Caco-2 (cell line): ENCODE measurements at regions not wholly inside any gene's neighbourhood (a gene's known extent, or its start where the extent isn't known, plus 50 kb on each side); places are given as distances from the start of the nearest gene placed in this dataset.

Experiments used
- BruUV-seq: library from RNA; stranded (reverse); fragments of 400-500 nt; replicated peaks from 2 replicates; lab custom pipeline; 2021; lab: Mats Ljungman, UMichigan
- CTCF ChIA-PET: fragments of 300-600 bp; sonication (Branson Sonifier 250); formaldehyde crosslinking; loops from one replicate; lab custom pipeline; 2022; ENCODE audit warnings: antibody characterized with exemption; lab: Charles Lee
- POLR2A ChIA-PET: fragments of 300-600 bp; sonication (Branson Sonifier 250); formaldehyde crosslinking; loops from one replicate; lab custom pipeline; 2022; ENCODE audit warnings: antibody characterized with exemption; lab: Charles Lee
- DNase-seq, 2 experiments: peaks; one replicate each; pipeline versions ENCODE4 v3.0.0 to v3.0.0-alpha.2; 2020 to 2022
- H3K27me3 ChIP-seq: replicated peaks from 2 replicates; pipeline ENCODE4 v1.6.0; 2011; ENCODE audit warnings: low read length; ENCODE audit not compliant: control insufficient read depth, insufficient read depth
- H3K36me3 ChIP-seq: 2 replicates; pipeline ENCODE4 v1.5.1; 2011; ENCODE audit warnings: low read length; ENCODE audit not compliant: control insufficient read depth, insufficient read depth
- H3K4me1 ChIP-seq: fragments of 250-450 bp; sonication (Bioruptor Pico); 2 replicates; pipeline ENCODE4 v1.5.1; 2020; ENCODE audit warnings: mild to moderate bottlenecking
- H3K4me3 ChIP-seq: 2 replicates; pipeline ENCODE4 v1.5.1; 2011; ENCODE audit warnings: low read depth, mild to moderate bottlenecking, control low read depth, low read length
- H3K9me3 ChIP-seq: fragments of 250-450 bp; sonication (Bioruptor Pico); 2 replicates; pipeline ENCODE4 v1.5.1; 2020; ENCODE audit warnings: mild to moderate bottlenecking, moderate library complexity
- H3K27ac Mint-ChIP-seq: one replicate; pipeline ENCODE4 v1.8.0; 2022; ENCODE audit warnings: mixed read lengths; ENCODE audit not compliant: unreplicated experiment
- H3K27me3 Mint-ChIP-seq: one replicate; pipeline ENCODE4 v1.8.0; 2022; ENCODE audit warnings: mixed read lengths; ENCODE audit not compliant: insufficient read depth, unreplicated experiment
- H3K36me3 Mint-ChIP-seq: one replicate; pipeline ENCODE4 v1.8.0; 2022; ENCODE audit warnings: mild to moderate bottlenecking, mixed read lengths; ENCODE audit not compliant: insufficient read depth, unreplicated experiment
- H3K4me1 Mint-ChIP-seq: one replicate; pipeline ENCODE4 v1.8.0; 2022; ENCODE audit warnings: low read depth, mixed read lengths; ENCODE audit not compliant: unreplicated experiment
- H3K4me3 Mint-ChIP-seq: one replicate; pipeline ENCODE4 v1.8.0; 2022; ENCODE audit warnings: mild to moderate bottlenecking, moderate library complexity, mixed read lengths; ENCODE audit not compliant: unreplicated experiment
- H3K9me3 Mint-ChIP-seq: one replicate; pipeline ENCODE4 v1.8.0; 2022; ENCODE audit warnings: mixed read lengths; ENCODE audit not compliant: unreplicated experiment
- CTCF ChIP-seq, 2 experiments: fragments of 200-600 bp in 1 of 2; IDR thresholded peaks; 1 replicate in 1 of 2; 2 replicates in 1 of 2; pipeline versions ENCODE4 v1.5.1 to v1.8.0; 2011 to 2022; ENCODE audit warnings: antibody characterized with exemption in 1 of 2, control low read depth in 1 of 2, inconsistent platforms in 1 of 2, low read depth in 1 of 2, low read length in 1 of 2, mild to moderate bottlenecking in 1 of 2, moderate library complexity in 1 of 2; ENCODE audit not compliant: insufficient read depth in 1 of 2, severe bottlenecking in 1 of 2, unreplicated experiment in 1 of 2
- intact Hi-C: fragments of 100-400 bp; cut with micrococcal nuclease; formaldehyde crosslinking; loops from one replicate; pipeline ENCODE4 v1.10.0; 2022; ENCODE audit not compliant: unreplicated experiment

DNA sequence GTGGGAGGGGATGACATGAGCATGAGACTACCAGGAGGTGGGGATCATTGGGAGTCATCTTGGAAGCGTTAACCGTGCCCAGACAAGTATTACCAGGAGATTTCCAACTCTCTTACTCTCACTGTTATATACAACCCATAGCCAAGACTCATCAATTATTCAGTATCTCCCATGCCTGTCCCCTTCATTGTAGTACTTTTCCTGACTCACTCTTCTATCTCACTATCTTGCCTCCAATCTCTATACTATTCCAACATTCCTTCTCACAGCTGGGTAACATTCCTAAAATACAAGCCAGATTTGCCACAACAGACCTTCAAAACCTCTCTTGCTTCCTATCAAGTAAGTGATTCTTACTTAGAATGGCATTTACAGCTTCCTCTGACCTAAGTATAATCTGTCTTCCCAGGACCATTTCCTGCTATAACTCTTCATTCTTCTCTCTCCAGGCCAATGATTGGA, 226.3 kb upstream of the SMLR1 start:
- Histone ChIP-seq H3K27me3 (no peaks in the 10 kb centered on the region), H3K4me1 (no peaks in the 10 kb centered on the region), H3K36me3 (no peaks in the 10 kb centered on the region), H3K4me3 (no peak overlapping the region), H3K9me3 (no peaks in the 10 kb centered on the region)
- Mint-ChIP-seq H3K27me3 (peaks cover 3% of the 10 kb centered on the region), H3K4me3 (no peak overlapping the region), H3K4me1 (no peaks in the 10 kb centered on the region), H3K36me3 (no peaks in the 10 kb centered on the region), H3K9me3 (no peaks in the 10 kb centered on the region), H3K27ac (no peak overlapping the region)
- CTCF ChIA-PET: no interaction called here
- POLR2A ChIA-PET: no interaction called here
- intact Hi-C loops: no loop called here
- no peak for DNase-seq
- BruUV-seq: no TSS peak
- TF ChIP-seq CTCF (IDR thresholded peaks at IDR 0.05; ENCODE audit: insufficient read depth in 1 of 2, low read depth in 1 of 2, low read length in 1 of 2, severe bottlenecking in 1 of 2, unreplicated experiment in 1 of 2): no peak

DNA sequence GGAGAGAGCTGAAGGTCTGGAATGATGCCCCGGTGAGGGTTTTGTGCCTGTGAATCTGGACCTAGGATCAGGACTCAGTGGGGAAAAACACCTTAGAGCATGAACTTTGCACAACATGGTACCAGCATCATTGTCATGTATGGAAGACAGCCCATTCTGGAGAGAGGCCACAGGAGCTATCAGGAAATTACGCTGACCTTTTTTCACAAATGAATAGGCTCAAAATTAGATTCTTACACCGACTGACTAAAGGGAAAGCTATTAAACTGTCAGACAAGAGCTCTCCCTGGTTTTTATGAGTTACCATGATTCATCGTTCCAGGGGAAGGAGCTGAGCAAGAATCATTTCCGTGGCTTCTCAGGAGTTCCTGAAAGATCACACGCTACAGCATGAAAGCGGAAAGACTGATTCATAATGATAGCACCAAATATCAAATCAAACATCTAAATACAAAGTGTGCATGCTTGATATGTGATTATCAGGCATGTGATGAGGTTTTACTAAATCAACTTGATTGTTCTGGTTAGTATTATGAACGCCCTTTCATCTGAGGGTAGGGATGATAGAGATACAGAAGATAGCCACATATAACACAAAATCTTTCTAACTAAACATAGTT, 224.9 kb upstream of the SMLR1 start:
- DNase-seq: no peak
- Mint-ChIP-seq H3K36me3 (no peaks in the 10 kb centered on the region), H3K9me3 (no peaks in the 10 kb centered on the region), H3K27ac (no peak overlapping the region), H3K4me1 (no peaks in the 10 kb centered on the region), H3K27me3 (no peaks in the 10 kb centered on the region), H3K4me3 (no peak overlapping the region)
- Histone ChIP-seq H3K4me1 (no peaks in the 10 kb centered on the region), H3K4me3 (no peak overlapping the region), H3K27me3 (no peaks in the 10 kb centered on the region), H3K36me3 (no peaks in the 10 kb centered on the region), H3K9me3 (no peaks in the 10 kb centered on the region)
- no TSS peak for BruUV-seq
- intact Hi-C loops: no loop called here
- CTCF ChIA-PET: no interaction called here
- TF ChIP-seq CTCF (IDR thresholded peaks at IDR 0.05; ENCODE audit: insufficient read depth in 1 of 2, low read depth in 1 of 2, low read length in 1 of 2, severe bottlenecking in 1 of 2, unreplicated experiment in 1 of 2): no peak
- POLR2A ChIA-PET: no interaction called here

DNA sequence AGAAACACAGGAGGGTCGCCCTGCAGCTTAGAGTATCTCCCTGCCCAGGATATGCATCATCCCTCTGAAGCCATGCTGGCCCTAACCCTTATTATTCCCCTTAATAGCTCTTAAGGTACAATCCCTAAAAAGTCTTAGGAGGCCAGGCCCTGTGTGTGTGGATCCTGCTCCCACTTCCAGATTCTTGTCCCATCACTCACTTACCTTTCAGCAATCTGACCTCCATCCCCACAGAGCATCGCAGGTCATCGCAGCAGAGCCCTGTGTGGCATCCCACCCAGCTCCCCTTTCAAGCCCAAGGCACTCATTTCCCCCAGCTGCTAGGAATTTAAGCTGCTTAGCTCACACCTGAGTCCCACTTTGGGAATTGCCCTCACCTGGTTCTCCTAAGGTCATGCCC, 223.8 kb upstream of the SMLR1 start:
- no peaks in the 10 kb centered on the region for H3K4me1 Mint-ChIP-seq
- TF ChIP-seq CTCF (IDR thresholded peaks at IDR 0.05; ENCODE audit: insufficient read depth in 1 of 2, low read depth in 1 of 2, low read length in 1 of 2, severe bottlenecking in 1 of 2, unreplicated experiment in 1 of 2): no peak
- no TSS peak for BruUV-seq
- Histone ChIP-seq H3K36me3 (no peaks in the 10 kb centered on the region), H3K9me3 (no peaks in the 10 kb centered on the region), H3K4me3 (no peak overlapping the region), H3K4me1 (no peaks in the 10 kb centered on the region), H3K27me3 (no peaks in the 10 kb centered on the region)
- peaks cover under 1% of the 10 kb centered on the region for H3K27me3 Mint-ChIP-seq
- peak in 1 of 2 experiments; percentile 29 for DNase-seq
- POLR2A ChIA-PET: no interaction called here
- no peak overlapping the region for H3K27ac Mint-ChIP-seq
- no peaks in the 10 kb centered on the region for H3K9me3 Mint-ChIP-seq
- intact Hi-C loops: no loop called here
- CTCF ChIA-PET: no interaction called here
- H3K4me3 Mint-ChIP-seq: no peak overlapping the region
- H3K36me3 Mint-ChIP-seq: no peaks in the 10 kb centered on the region
